ENCODE measurements at regions not wholly inside any gene's neighbourhood (a gene's known extent, or its start where the extent isn't known, plus 50 kb on each side); places are given as distances from the start of the nearest gene placed in this dataset.

DNA sequence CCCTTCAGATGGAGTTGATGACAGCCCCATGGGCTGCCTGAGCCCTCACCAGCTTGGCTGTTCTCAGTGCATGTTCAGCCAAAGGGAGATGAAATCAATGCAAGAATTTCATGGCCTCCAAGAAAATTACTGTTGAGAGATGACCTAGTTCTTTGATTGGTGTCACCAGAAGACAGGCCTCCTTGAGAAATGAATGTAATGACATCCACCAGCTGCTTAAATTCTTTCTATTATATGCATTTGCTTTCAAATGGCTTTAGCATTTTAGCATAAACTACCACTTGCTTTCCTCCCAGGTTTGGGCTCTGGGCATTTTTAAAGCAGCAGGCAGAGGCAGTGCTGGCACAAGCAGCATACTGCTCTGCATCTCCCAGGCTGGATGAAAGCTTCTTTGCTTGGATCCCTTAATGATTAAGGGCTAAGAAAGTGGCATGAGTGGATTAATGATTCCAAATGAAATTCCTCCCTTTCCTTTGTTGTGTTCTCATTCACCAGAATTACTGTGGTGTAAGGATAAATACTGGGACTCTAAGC is 278.4 kb downstream of the ZNF326 start:
- Mint-ChIP-seq H3K4me3 (ENCODE audit: unreplicated experiment) (no peak overlapping the region), H3K36me3 (ENCODE audit: insufficient read depth, unreplicated experiment) (no peaks in the 10 kb centered on the region), H3K4me1 (ENCODE audit: insufficient read depth, unreplicated experiment) (no peaks in the 10 kb centered on the region), H3K27ac (ENCODE audit: low read depth, unreplicated experiment) (no peak overlapping the region), H3K9me3 (ENCODE audit: unreplicated experiment) (no peaks in the 10 kb centered on the region), H3K27me3 (ENCODE audit: insufficient read depth, unreplicated experiment) (no peaks in the 10 kb centered on the region)
- CTCF ChIA-PET, result no interaction called here
- intact Hi-C loops (cut with micrococcal nuclease), result no loop called here
- TF ChIP-seq, protein P1, sequence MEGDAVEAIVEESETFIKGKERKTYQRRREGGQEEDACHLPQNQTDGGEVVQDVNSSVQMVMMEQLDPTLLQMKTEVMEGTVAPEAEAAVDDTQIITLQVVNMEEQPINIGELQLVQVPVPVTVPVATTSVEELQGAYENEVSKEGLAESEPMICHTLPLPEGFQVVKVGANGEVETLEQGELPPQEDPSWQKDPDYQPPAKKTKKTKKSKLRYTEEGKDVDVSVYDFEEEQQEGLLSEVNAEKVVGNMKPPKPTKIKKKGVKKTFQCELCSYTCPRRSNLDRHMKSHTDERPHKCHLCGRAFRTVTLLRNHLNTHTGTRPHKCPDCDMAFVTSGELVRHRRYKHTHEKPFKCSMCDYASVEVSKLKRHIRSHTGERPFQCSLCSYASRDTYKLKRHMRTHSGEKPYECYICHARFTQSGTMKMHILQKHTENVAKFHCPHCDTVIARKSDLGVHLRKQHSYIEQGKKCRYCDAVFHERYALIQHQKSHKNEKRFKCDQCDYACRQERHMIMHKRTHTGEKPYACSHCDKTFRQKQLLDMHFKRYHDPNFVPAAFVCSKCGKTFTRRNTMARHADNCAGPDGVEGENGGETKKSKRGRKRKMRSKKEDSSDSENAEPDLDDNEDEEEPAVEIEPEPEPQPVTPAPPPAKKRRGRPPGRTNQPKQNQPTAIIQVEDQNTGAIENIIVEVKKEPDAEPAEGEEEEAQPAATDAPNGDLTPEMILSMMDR (IDR thresholded peaks at IDR 0.05; ENCODE audit: unreplicated experiment), result no peak
- no TSS peak for BruUV-seq (replicated peaks)
- POLR2A ChIA-PET, result no interaction called here
- DNase-seq (ENCODE audit: unreplicated experiment), result no peak

DNA sequence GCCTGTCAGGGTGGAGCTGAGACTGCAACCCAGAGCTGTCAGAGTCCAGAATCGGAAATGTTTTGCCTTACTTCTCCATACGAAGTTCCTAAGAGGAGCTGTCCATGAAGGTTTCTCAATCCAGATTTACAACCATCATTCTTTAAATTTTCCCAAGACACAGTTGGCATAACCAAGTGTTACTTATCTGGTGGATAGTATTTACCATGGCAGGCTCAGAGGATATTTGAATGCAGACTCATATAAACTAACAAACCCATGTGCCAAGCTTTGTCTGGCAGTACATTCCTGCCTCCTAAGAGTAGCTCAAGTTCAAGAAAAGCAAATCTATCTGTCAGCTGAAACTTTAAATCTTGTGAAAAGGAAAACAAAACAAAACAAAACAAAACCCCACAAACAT is 267.9 kb downstream of the ZNF326 start:
- H3K4me3 Mint-ChIP-seq (ENCODE audit: unreplicated experiment), result no peak overlapping the region
- BruUV-seq (replicated peaks), result no TSS peak
- intact Hi-C loops (cut with micrococcal nuclease), result no loop called here
- no peaks in the 10 kb centered on the region for H3K36me3 Mint-ChIP-seq (ENCODE audit: insufficient read depth, unreplicated experiment)
- ChIA-PET POLR2A (interaction anchor here (1.0 kb wide), 1 partner anchor 8 kb away, joined by 8 read pairs; no protein-coding TSS in a partner anchor), CTCF (interaction anchor here (1.0 kb wide), 1 partner anchor 8 kb away, joined by 5 read pairs; no protein-coding TSS in a partner anchor)
- no peaks in the 10 kb centered on the region for H3K9me3 Mint-ChIP-seq (ENCODE audit: unreplicated experiment)
- DNase-seq (ENCODE audit: unreplicated experiment), result no peak
- TF ChIP-seq, protein P1 (IDR thresholded peaks at IDR 0.05; ENCODE audit: unreplicated experiment), result no peak
- no peak overlapping the region for H3K27ac Mint-ChIP-seq (ENCODE audit: low read depth, unreplicated experiment)
- no peaks in the 10 kb centered on the region for H3K27me3 Mint-ChIP-seq (ENCODE audit: insufficient read depth, unreplicated experiment)
- H3K4me1 Mint-ChIP-seq (ENCODE audit: insufficient read depth, unreplicated experiment), result no peaks in the 10 kb centered on the region

GRCh38 chr1:90262286-90262685 is 267.4 kb downstream of the ZNF326 start:
- no peak overlapping the region for H3K27ac Mint-ChIP-seq (ENCODE audit: low read depth, unreplicated experiment)
- POLR2A ChIA-PET, result interaction anchor here (1.0 kb wide), 1 partner anchor 8 kb away, joined by 8 read pairs; no protein-coding TSS in a partner anchor
- no TSS peak for BruUV-seq (replicated peaks)

DNA sequence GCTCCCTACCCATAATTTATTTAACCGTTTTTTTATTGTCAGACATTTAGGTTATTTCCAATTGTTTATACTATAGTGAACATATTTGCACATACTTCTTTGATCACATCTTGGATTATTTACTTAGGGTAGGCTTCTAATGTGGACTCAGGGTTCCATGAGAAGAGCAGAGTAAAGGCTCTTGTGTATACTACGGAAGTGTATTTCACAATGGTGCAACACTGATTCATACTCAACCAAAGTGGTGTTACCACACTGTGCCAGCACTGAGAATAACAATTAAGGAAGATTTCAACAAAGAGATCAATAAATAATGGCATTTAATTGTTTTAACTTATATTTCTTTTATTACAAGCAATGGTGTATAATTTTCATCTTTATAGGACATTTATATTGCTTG is 251.2 kb downstream of the ZNF326 start:
- peak; percentile 31 for DNase-seq (ENCODE audit: unreplicated experiment)
- intact Hi-C loops (cut with micrococcal nuclease), result no loop called here
- CTCF ChIA-PET, result interaction anchor here (0.7 kb wide), 1 partner anchor 218 kb away, joined by 3 read pairs; no protein-coding TSS in a partner anchor
- Mint-ChIP-seq H3K27ac (ENCODE audit: low read depth, unreplicated experiment) (no peak overlapping the region), H3K4me1 (ENCODE audit: insufficient read depth, unreplicated experiment) (no peaks in the 10 kb centered on the region), H3K27me3 (ENCODE audit: insufficient read depth, unreplicated experiment) (no peaks in the 10 kb centered on the region), H3K36me3 (ENCODE audit: insufficient read depth, unreplicated experiment) (no peaks in the 10 kb centered on the region), H3K4me3 (ENCODE audit: unreplicated experiment) (no peak overlapping the region), H3K9me3 (ENCODE audit: unreplicated experiment) (no peaks in the 10 kb centered on the region)
- BruUV-seq (replicated peaks), result no TSS peak
- TF ChIP-seq, protein P1 (IDR thresholded peaks at IDR 0.05; ENCODE audit: unreplicated experiment), result no peak
- POLR2A ChIA-PET, result interaction anchor here (0.6 kb wide), 1 partner anchor 33 kb away, joined by 3 read pairs; no protein-coding TSS in a partner anchor

More at GRCh38 chr1:90262286-90262685, 267.4 kb downstream of the ZNF326 start:
- H3K9me3 Mint-ChIP-seq (ENCODE audit: unreplicated experiment), result no peaks in the 10 kb centered on the region
- H3K4me3 Mint-ChIP-seq (ENCODE audit: unreplicated experiment), result no peak overlapping the region
- TF ChIP-seq, protein P1 (IDR thresholded peaks at IDR 0.05; ENCODE audit: unreplicated experiment), result no peak
- no peaks in the 10 kb centered on the region for H3K4me1 Mint-ChIP-seq (ENCODE audit: insufficient read depth, unreplicated experiment)
- H3K36me3 Mint-ChIP-seq (ENCODE audit: insufficient read depth, unreplicated experiment), result no peaks in the 10 kb centered on the region
- DNase-seq (ENCODE audit: unreplicated experiment), result no peak
- CTCF ChIA-PET, result no interaction called here
- intact Hi-C loops (cut with micrococcal nuclease), result no loop called here
- peaks cover 4% of the 10 kb centered on the region for H3K27me3 Mint-ChIP-seq (ENCODE audit: insufficient read depth, unreplicated experiment)

All from MCF 10A (cell line).